ENCODE measurements at regions not wholly inside any gene's neighbourhood (a gene's known extent, or its start where the extent isn't known, plus 50 kb on each side); places are given as distances from the start of the nearest gene placed in this dataset.
"Not testable (repeated sequence)": the region's sequence is repeated elsewhere in the genome, so short reads cannot be mapped to it uniquely, and the experiment has no call there.

- not testable (repeated sequence) for TF ChIP-seq TAF1 (IDR thresholded peaks at IDR 0.05; ENCODE audit: low read depth); MXI1 (conservative IDR thresholded peaks at IDR 0.05; ENCODE audit: poor library complexity, severe bottlenecking)
- TF ChIP-seq, protein P1, sequence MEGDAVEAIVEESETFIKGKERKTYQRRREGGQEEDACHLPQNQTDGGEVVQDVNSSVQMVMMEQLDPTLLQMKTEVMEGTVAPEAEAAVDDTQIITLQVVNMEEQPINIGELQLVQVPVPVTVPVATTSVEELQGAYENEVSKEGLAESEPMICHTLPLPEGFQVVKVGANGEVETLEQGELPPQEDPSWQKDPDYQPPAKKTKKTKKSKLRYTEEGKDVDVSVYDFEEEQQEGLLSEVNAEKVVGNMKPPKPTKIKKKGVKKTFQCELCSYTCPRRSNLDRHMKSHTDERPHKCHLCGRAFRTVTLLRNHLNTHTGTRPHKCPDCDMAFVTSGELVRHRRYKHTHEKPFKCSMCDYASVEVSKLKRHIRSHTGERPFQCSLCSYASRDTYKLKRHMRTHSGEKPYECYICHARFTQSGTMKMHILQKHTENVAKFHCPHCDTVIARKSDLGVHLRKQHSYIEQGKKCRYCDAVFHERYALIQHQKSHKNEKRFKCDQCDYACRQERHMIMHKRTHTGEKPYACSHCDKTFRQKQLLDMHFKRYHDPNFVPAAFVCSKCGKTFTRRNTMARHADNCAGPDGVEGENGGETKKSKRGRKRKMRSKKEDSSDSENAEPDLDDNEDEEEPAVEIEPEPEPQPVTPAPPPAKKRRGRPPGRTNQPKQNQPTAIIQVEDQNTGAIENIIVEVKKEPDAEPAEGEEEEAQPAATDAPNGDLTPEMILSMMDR (IDR thresholded peaks at IDR 0.05; ENCODE audit: poor library complexity, severe bottlenecking) = not testable (repeated sequence)
Observed at GRCh38 chr4:133534224-133534623, 385.1 kb downstream of the PCDH10 start.

All from neural cell (in vitro differentiated cells).